DND-41 (cell line): ENCODE measurements at regions not wholly inside any gene's neighbourhood (a gene's known extent, or its start where the extent isn't known, plus 50 kb on each side); places are given as distances from the start of the nearest gene placed in this dataset.

ENCODE experiments used
- EZH2 ChIP-seq: IDR thresholded peaks from 3 replicates; pipeline ENCODE4 v1.6.1; 2012; ENCODE audit warnings: borderline replicate concordance, low read depth, mild to moderate bottlenecking, moderate library complexity, low read length, inconsistent platforms; ENCODE audit not compliant: severe bottlenecking
- TF ChIP-seq, protein P1 (sequence below): IDR thresholded peaks from 2 replicates; pipeline ENCODE4 v1.5.1; 2012; ENCODE audit warnings: borderline replicate concordance, low read length, moderate library complexity, mild to moderate bottlenecking; ENCODE audit not compliant: poor library complexity, severe bottlenecking; ENCODE audit errors: extremely low read depth

DNA sequence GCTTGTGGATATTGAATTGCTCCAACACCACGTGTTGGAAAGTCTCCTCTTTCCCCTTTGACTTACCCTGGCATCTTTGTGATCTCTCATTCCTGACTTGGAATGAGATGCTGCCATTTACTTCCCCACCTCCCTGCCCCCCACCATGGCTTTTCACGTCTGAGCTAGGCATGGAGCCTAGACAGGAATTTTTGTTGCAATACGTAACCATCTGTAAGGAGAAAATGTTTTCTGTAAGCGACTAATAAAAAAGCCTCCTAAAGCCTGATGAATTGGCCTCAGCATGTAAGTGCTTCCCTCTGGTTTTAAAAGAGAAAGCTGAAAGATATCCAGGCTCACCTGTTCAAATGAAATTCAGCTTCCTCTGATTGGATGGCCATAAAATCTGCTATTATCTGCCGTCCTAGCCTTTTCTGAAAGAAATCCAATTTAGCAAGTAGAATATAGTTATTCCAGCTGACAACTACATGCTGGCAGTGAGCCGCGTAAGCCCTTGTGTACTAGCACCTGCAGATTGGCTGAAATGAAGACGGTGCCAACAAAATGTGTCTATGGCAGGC lies 200.1 kb downstream of the NSG2 start:
- TF ChIP-seq, protein P1, sequence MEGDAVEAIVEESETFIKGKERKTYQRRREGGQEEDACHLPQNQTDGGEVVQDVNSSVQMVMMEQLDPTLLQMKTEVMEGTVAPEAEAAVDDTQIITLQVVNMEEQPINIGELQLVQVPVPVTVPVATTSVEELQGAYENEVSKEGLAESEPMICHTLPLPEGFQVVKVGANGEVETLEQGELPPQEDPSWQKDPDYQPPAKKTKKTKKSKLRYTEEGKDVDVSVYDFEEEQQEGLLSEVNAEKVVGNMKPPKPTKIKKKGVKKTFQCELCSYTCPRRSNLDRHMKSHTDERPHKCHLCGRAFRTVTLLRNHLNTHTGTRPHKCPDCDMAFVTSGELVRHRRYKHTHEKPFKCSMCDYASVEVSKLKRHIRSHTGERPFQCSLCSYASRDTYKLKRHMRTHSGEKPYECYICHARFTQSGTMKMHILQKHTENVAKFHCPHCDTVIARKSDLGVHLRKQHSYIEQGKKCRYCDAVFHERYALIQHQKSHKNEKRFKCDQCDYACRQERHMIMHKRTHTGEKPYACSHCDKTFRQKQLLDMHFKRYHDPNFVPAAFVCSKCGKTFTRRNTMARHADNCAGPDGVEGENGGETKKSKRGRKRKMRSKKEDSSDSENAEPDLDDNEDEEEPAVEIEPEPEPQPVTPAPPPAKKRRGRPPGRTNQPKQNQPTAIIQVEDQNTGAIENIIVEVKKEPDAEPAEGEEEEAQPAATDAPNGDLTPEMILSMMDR, result no peak
- no peak for TF ChIP-seq EZH2
